ENCODE measurements at regions not wholly inside any gene's neighbourhood (a gene's known extent, or its start where the extent isn't known, plus 50 kb on each side); places are given as distances from the start of the nearest gene placed in this dataset.

- TF ChIP-seq CTCF (IDR thresholded peaks at IDR 0.05) (no peak), POLR2A (IDR thresholded peaks at IDR 0.05) (no peak)
- Histone ChIP-seq H3K27ac (no peak overlapping the region), H3K4me1 (no peaks in the 10 kb centered on the region), H3K9me3 (no peaks in the 10 kb centered on the region), H3K27me3 (no peaks in the 10 kb centered on the region), H3K4me3 (no peak overlapping the region), H3K36me3 (no peaks in the 10 kb centered on the region)
- ATAC-seq (peak in 2 of 4 donors; percentile 33 to 35), DNase-seq (no peak)
- intact Hi-C loops (cut with DNase I), result no loop called here
- 77% methylated on average over 6 of the region's 6 CpGs for WGBS (ENCODE audit: insufficient coverage, low coverage, low lambda C conversion rate, missing lambda C conversion rate)
Measured at GRCh38 chr7:17467386-17467945, 169.0 kb downstream of the AHR start.

GRCh38 chr7:17471325-17471724 lies 172.9 kb downstream of the AHR start:
- TF ChIP-seq CTCF (IDR thresholded peaks at IDR 0.05) (no peak), POLR2A (IDR thresholded peaks at IDR 0.05) (no peak)
- Histone ChIP-seq H3K4me1 (no peaks in the 10 kb centered on the region), H3K4me3 (no peak overlapping the region), H3K9me3 (no peaks in the 10 kb centered on the region), H3K36me3 (no peaks in the 10 kb centered on the region), H3K27me3 (no peaks in the 10 kb centered on the region), H3K27ac (no peak overlapping the region)
- ATAC-seq, result no peak
- DNase-seq, result no peak
- intact Hi-C loops (cut with DNase I), result no loop called here

GRCh38 chr7:17472518-17472917 lies 174.1 kb downstream of the AHR start:
- no peaks in the 10 kb centered on the region for H3K9me3 ChIP-seq
- no peak for TF ChIP-seq CTCF (IDR thresholded peaks at IDR 0.05)
- TF ChIP-seq POLR2A (IDR thresholded peaks at IDR 0.05), result no peak
- 93% methylated on average over 3 of the region's 3 CpGs for WGBS (ENCODE audit: insufficient coverage, low coverage, low lambda C conversion rate, missing lambda C conversion rate)
- no peak overlapping the region for H3K27ac ChIP-seq
- H3K4me3 ChIP-seq, result no peak overlapping the region
- no peaks in the 10 kb centered on the region for H3K36me3 ChIP-seq
- H3K4me1 ChIP-seq, result no peaks in the 10 kb centered on the region
- H3K27me3 ChIP-seq, result no peaks in the 10 kb centered on the region
- DNase-seq (no peak), ATAC-seq (no peak)
- intact Hi-C loops (cut with DNase I), result no loop called here

- WGBS (ENCODE audit: insufficient coverage, low coverage, low lambda C conversion rate, missing lambda C conversion rate), result 81% methylated on average over 2 of the region's 2 CpGs
- Histone ChIP-seq H3K27ac (no peak overlapping the region), H3K4me1 (no peaks in the 10 kb centered on the region), H3K4me3 (no peak overlapping the region), H3K36me3 (no peaks in the 10 kb centered on the region), H3K27me3 (no peaks in the 10 kb centered on the region), H3K9me3 (no peaks in the 10 kb centered on the region)
- DNase-seq (no peak), ATAC-seq (no peak)
- TF ChIP-seq CTCF (IDR thresholded peaks at IDR 0.05) (no peak), POLR2A (IDR thresholded peaks at IDR 0.05) (no peak)
- intact Hi-C loops (cut with DNase I), result no loop called here
Measured at GRCh38 chr7:17472939-17473338, 174.5 kb downstream of the AHR start.

All from right lobe of liver (tissue), 6 donors.